ENCODE measurements at regions not wholly inside any gene's neighbourhood (a gene's known extent, or its start where the extent isn't known, plus 50 kb on each side); places are given as distances from the start of the nearest gene placed in this dataset.

- Mint-ChIP-seq H3K36me3 (peaks cover 1% of the 10 kb centered on the region), H3K27me3 (no peaks in the 10 kb centered on the region), H3K27ac (no peak overlapping the region), H3K4me1 (peaks cover 9% of the 10 kb centered on the region), H3K9me3 (ENCODE audit: low read depth) (peaks cover 3% of the 10 kb centered on the region), H3K4me3 (no peak overlapping the region)
- CTCF ChIA-PET, result no interaction called here
- ATAC-seq, result no peak
- DNase-seq, result no peak
Observed at GRCh38 chr6:146948790-146949342, 255.4 kb upstream of the STXBP5 start.

DNA sequence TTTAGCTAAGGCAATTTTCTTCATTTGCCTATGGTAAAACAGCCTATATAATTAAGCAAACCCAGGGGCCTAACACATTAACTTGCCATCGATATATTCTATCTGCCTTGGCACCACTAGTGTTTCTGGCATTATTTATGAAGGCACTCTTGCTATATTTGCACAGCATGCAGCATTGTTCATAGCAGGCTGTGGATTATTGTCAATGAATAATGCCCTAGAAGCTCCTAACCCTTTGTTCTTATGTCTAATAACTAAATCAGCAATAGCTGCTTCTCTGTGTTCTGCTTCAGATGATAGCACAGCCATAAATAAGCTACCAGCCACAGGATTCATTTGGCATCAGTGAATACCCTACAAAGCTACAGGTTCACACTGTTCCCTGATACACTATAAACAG, 254.8 kb upstream of the STXBP5 start:
- Mint-ChIP-seq H3K9me3 (ENCODE audit: low read depth) (peaks cover 2% of the 10 kb centered on the region), H3K36me3 (peaks cover 1% of the 10 kb centered on the region), H3K27me3 (no peaks in the 10 kb centered on the region), H3K4me1 (peaks cover 9% of the 10 kb centered on the region), H3K4me3 (no peak overlapping the region), H3K27ac (no peak overlapping the region)
- DNase-seq (no peak), ATAC-seq (no peak)
- CTCF ChIA-PET, result no interaction called here

DNA sequence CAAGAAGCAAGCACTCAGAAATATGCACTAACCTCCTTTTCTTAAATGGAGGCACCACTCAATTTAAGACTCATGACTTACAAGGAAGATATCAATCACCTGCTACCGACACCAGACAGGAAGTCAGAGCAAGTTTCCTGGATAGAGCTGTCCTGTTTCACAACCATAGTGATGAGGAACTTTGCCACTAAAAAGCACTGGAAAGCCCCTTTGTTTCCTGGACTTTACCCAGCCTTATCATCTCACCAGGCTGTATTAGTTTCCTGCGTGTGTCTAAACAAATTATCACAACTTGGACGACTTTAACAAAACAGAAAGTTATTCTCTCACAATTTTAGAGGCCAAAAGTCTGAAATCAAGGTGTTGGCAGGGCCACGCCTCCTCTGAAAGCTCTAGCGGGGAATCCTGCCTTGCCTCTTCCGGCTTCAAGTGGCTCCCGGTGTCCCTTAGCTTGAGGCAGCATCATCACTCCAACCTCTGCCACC, 253.8 kb upstream of the STXBP5 start:
- CTCF ChIA-PET, result interaction anchor here (0.5 kb wide), 1 partner anchor 556 kb away, joined by 4 read pairs; no protein-coding TSS in a partner anchor
- ATAC-seq, result no peak
- DNase-seq, result no peak
- Mint-ChIP-seq H3K36me3 (peaks cover 1% of the 10 kb centered on the region), H3K27me3 (no peaks in the 10 kb centered on the region), H3K4me3 (no peak overlapping the region), H3K4me1 (peaks cover 9% of the 10 kb centered on the region), H3K27ac (no peak overlapping the region), H3K9me3 (ENCODE audit: low read depth) (no peaks in the 10 kb centered on the region)

DNA sequence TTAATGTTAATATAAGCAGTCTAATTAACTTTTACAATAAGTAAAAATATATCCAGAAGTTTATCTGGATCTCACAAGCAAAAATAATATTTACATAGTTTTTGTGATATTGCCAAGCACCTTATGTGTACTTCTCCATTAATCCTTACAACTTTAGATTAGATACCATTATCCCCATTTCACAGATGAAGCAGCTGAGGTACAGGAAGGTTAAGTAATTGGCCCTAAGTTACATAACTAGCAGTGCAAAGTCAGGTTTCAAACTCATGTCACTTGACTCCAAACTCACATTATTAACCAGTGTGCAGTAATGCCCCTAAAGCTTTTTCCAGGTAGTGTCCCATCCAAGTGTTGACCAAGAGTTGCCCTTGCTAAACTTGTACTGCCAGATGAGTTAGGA, 248.6 kb upstream of the STXBP5 start:
- Mint-ChIP-seq H3K4me3 (no peak overlapping the region), H3K36me3 (no peaks in the 10 kb centered on the region), H3K27me3 (no peaks in the 10 kb centered on the region), H3K27ac (no peak overlapping the region), H3K9me3 (ENCODE audit: low read depth) (no peaks in the 10 kb centered on the region), H3K4me1 (peaks cover 2% of the 10 kb centered on the region)
- no peak for ATAC-seq
- CTCF ChIA-PET, result no interaction called here
- DNase-seq, result no peak

DNA sequence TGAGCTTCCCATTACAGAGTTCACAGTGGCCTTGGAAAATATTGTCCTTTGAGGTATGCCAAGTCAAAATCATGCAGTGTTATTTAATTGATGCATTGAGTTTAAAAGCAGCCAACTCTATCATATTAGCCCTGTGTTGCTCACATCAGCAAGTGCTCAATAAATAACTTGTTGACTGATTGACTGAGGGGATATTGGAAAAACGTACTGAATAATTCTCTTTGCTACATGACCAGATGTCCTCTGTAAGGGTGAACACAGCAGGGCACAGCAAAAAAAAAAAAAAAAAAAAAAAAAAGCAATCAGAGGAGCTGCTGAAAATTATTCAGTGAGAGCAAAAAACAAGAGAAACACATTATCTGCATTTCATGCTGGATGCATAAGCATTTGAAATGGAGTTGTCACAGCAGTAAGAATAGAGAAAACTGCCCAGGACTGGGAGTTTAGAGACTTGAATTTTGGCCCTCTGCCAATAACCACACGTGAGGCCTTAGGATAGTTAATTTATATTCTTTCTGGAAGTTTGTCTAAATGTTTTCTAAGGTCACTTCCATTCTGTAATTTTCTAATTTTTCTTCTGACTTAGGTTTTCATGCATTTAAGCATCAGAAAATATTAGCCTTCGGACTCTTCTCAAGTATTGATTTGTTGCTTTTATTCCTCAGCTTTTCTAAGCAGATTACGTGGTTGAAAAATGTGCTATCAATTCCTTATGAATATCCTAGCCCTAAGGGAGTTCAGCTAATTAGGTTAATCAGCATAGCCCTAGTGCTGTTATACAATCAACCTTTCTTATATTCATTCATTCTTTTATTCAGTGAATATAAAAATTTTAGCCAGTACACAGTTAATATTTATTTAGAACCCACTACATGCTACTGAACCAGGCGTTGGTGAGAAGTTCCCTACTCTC, 246.8 kb upstream of the STXBP5 start:
- Mint-ChIP-seq H3K36me3 (no peaks in the 10 kb centered on the region), H3K4me3 (no peak overlapping the region), H3K27me3 (no peaks in the 10 kb centered on the region), H3K27ac (no peak overlapping the region), H3K4me1 (no peaks in the 10 kb centered on the region), H3K9me3 (ENCODE audit: low read depth) (no peaks in the 10 kb centered on the region)
- ATAC-seq (no peak), DNase-seq (no peak)
- CTCF ChIA-PET, result no interaction called here

GRCh38 chr6:146961831-146962230, 242.4 kb upstream of the STXBP5 start:
- CTCF ChIA-PET, result no interaction called here
- ATAC-seq (no peak), DNase-seq (no peak)
- Mint-ChIP-seq H3K4me1 (no peaks in the 10 kb centered on the region), H3K27ac (no peak overlapping the region), H3K4me3 (no peak overlapping the region), H3K27me3 (no peaks in the 10 kb centered on the region), H3K9me3 (ENCODE audit: low read depth) (peaks cover 8% of the 10 kb centered on the region), H3K36me3 (peaks cover 2% of the 10 kb centered on the region)

DNA sequence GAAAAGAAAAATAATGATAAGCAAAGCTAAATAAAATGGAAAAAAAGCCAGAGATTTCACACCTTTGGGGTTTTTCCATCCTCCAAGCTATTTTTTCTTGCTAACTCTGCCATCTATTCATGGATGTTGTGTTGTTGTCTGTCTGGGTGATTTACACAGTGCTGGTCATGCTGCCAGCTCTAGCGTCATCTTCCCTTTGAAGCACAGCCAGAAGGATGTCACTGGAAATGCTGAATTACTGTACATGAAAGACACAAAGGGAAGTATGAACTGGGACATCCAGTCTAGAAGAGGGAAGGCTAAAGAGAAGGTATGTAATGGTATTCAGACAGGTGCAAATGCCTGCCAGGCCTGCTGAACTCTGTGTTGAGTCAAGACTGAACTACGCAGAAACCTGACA, 241.9 kb upstream of the STXBP5 start:
- Mint-ChIP-seq H3K27ac (no peak overlapping the region), H3K9me3 (ENCODE audit: low read depth) (peaks cover 8% of the 10 kb centered on the region), H3K36me3 (peaks cover 2% of the 10 kb centered on the region), H3K4me1 (no peaks in the 10 kb centered on the region), H3K27me3 (no peaks in the 10 kb centered on the region), H3K4me3 (no peak overlapping the region)
- CTCF ChIA-PET, result no interaction called here
- no peak for DNase-seq
- no peak for ATAC-seq

GRCh38 chr6:146965110-146965689, 239.0 kb upstream of the STXBP5 start:
- peaks cover 8% of the 10 kb centered on the region for H3K9me3 Mint-ChIP-seq (ENCODE audit: low read depth)
- CTCF ChIA-PET, result no interaction called here
- no peaks in the 10 kb centered on the region for H3K4me1 Mint-ChIP-seq
- H3K36me3 Mint-ChIP-seq, result peaks cover 2% of the 10 kb centered on the region
- DNase-seq (no peak), ATAC-seq (no peak)
- no peaks in the 10 kb centered on the region for H3K27me3 Mint-ChIP-seq
- H3K4me3 Mint-ChIP-seq, result no peak overlapping the region
- no peak overlapping the region for H3K27ac Mint-ChIP-seq

DNA sequence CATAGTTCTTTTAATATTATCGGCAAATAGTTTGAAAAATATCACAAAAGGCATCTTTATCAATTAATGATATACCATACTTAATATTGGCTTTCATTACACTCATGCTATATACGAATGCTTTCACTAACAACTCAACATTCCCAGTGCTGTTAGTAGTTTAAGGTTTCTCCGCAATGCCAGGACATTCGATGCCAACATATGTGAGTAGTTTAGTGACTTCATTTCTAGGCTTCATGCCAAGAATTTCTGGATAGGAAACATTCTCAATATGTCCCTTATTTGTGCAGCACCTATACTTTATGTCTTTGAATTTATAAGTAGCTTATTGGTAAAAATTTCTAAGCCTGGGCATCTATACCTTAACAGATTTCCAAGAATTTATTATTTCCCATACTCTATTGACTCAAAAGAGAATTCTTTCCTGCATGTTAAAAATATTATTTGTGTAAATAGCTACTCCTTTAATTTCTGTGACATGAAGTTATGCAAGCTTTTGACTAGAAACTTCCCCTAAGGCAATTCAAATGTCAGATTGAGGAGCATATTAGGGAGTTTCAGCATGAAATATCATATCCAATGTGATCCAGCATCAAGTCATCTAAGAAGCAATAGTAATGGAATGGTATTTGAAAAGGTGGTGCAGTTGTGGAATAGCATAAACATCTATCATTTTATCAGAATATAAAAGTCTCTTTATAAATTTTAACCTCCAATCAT, 236.0 kb upstream of the STXBP5 start:
- H3K36me3 Mint-ChIP-seq, result peaks cover 2% of the 10 kb centered on the region
- peaks cover 8% of the 10 kb centered on the region for H3K9me3 Mint-ChIP-seq (ENCODE audit: low read depth)
- H3K4me1 Mint-ChIP-seq, result no peaks in the 10 kb centered on the region
- no peak overlapping the region for H3K27ac Mint-ChIP-seq
- CTCF ChIA-PET, result no interaction called here
- H3K27me3 Mint-ChIP-seq, result no peaks in the 10 kb centered on the region
- H3K4me3 Mint-ChIP-seq, result no peak overlapping the region
- DNase-seq, result no peak
- no peak for ATAC-seq

DNA sequence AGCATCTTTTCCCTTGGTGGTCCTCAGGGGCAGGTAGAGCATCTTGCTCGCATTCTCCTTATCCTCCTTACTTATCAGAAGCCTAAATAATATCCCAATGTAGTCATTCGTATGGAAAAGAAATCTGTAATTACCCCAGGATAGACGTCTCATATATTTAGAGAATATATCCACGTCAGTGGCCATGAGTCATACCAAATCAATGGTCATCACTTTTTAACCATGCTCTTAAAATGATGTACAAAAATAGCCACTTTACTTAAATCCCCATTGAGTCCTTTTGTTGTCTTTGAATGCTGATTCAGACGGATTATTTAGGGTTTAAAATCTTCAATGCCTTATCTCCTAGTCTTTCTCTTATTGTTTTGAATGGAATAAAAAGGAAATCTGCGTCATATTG, 231.7 kb upstream of the STXBP5 start:
- no peak for ATAC-seq
- Mint-ChIP-seq H3K36me3 (no peaks in the 10 kb centered on the region), H3K27ac (no peak overlapping the region), H3K27me3 (no peaks in the 10 kb centered on the region), H3K9me3 (ENCODE audit: low read depth) (no peaks in the 10 kb centered on the region), H3K4me1 (no peaks in the 10 kb centered on the region), H3K4me3 (no peak overlapping the region)
- DNase-seq, result no peak
- CTCF ChIA-PET, result no interaction called here

GRCh38 chr6:146974351-146974750, 229.9 kb upstream of the STXBP5 start:
- H3K4me1 Mint-ChIP-seq, result no peaks in the 10 kb centered on the region

GRCh38 chr6:146975093-146975492, 229.1 kb upstream of the STXBP5 start:
- H3K27me3 Mint-ChIP-seq, result no peaks in the 10 kb centered on the region
- no peaks in the 10 kb centered on the region for H3K4me1 Mint-ChIP-seq
- H3K36me3 Mint-ChIP-seq, result no peaks in the 10 kb centered on the region
- ATAC-seq, result no peak
- DNase-seq, result no peak
- no peak overlapping the region for H3K27ac Mint-ChIP-seq
- no peaks in the 10 kb centered on the region for H3K9me3 Mint-ChIP-seq (ENCODE audit: low read depth)
- CTCF ChIA-PET, result no interaction called here
- H3K4me3 Mint-ChIP-seq, result no peak overlapping the region

More at GRCh38 chr6:146974351-146974750, 229.9 kb upstream of the STXBP5 start:
- Mint-ChIP-seq H3K4me3 (no peak overlapping the region), H3K9me3 (ENCODE audit: low read depth) (no peaks in the 10 kb centered on the region), H3K36me3 (no peaks in the 10 kb centered on the region), H3K27me3 (no peaks in the 10 kb centered on the region), H3K27ac (no peak overlapping the region)
- DNase-seq (no peak), ATAC-seq (no peak)
- CTCF ChIA-PET, result no interaction called here

DNA sequence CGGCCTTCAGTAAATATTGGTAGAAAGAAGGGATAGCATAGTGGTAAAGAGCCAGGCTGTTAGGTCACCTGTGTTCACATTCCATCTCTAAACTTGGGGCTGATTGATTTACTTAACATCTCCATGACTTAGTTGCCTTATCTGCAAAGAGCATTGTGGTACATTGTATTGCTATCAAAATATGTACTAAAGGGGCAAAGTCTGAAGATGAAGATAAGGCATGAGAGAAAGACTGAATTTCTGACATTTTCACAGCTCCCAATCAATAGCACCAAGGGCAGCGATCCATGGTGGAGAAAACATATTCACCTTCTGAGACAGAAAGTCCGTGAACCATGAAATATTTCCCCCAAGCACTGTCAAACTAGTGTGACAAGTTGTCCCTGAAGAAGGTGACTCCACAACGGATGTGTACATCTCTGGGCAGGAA, 223.3 kb upstream of the STXBP5 start:
- no peaks in the 10 kb centered on the region for H3K27me3 Mint-ChIP-seq
- no peak overlapping the region for H3K4me3 Mint-ChIP-seq
- H3K4me1 Mint-ChIP-seq, result no peaks in the 10 kb centered on the region
- CTCF ChIA-PET, result no interaction called here
- no peak overlapping the region for H3K27ac Mint-ChIP-seq
- ATAC-seq (no peak), DNase-seq (no peak)
- peaks cover 2% of the 10 kb centered on the region for H3K9me3 Mint-ChIP-seq (ENCODE audit: low read depth)
- no peaks in the 10 kb centered on the region for H3K36me3 Mint-ChIP-seq
